Gastrocnemius medialis (tissue), 4 donors: ENCODE measurements at regions not wholly inside any gene's neighbourhood (a gene's known extent, or its start where the extent isn't known, plus 50 kb on each side); places are given as distances from the start of the nearest gene placed in this dataset.
A peak's percentile ranks its signal among the peaks of the same experiment; 100 is the strongest.

Experiments used
- ATAC-seq, 2 donors: fragments of 150-250 bp; one replicate each; pipeline ENCODE4 v1.9.1; 2016
- DNase-seq, 2 donors: peaks; one replicate each; pipeline ENCODE4 v3.0.0-alpha.2; 2019
- H3K27ac ChIP-seq, 4 donors: fragments of 200-600 bp; sonication (generic); 1 replicate in 1 of 4; 2 replicates in 3 of 4; pipeline ENCODE4 v1.5.1; 2016 to 2018; ENCODE audit warnings: mild to moderate bottlenecking in 2 of 4, moderate library complexity in 1 of 4
- H3K27me3 ChIP-seq, 3 donors: fragments of 200-600 bp; sonication (generic) in 2 of 3; 1 replicate in 1 of 3; 2 replicates in 2 of 3; pipeline versions ENCODE4 v1.5.1 to v1.6.0; 2016 to 2019; ENCODE audit warnings: mild to moderate bottlenecking in 1 of 3, moderate library complexity in 1 of 3
- H3K36me3 ChIP-seq, 2 donors: fragments of 200-600 bp; sonication (generic) in 1 of 2; one replicate each; pipeline ENCODE4 v1.5.1; 2017 to 2018
- H3K4me1 ChIP-seq, 2 donors: fragments of 200-600 bp; sonication (generic) in 1 of 2; one replicate each; pipeline ENCODE4 v1.5.1; 2016 to 2017; ENCODE audit warnings: mild to moderate bottlenecking in 2 of 2
- H3K4me3 ChIP-seq, 4 donors: fragments of 200-600 bp; sonication (generic) in 3 of 4; 1 replicate in 1 of 4; 2 replicates in 3 of 4; pipeline ENCODE4 v1.5.1; 2016 to 2019; ENCODE audit warnings: mild to moderate bottlenecking in 2 of 4
- H3K9me3 ChIP-seq, 3 donors: fragments of 200-600 bp; sonication (generic) in 2 of 3; 1 replicate in 1 of 3; 2 replicates in 2 of 3; pipeline ENCODE4 v1.5.1; 2016 to 2019
- CTCF ChIP-seq, 5 experiments: fragments of 450-650 bp in 3 of 5; fragments of 200-600 bp in 2 of 5; sonication (generic) in 2 of 5; IDR thresholded peaks in 4 of 5; conservative IDR thresholded peaks in 1 of 5; 1 replicate in 4 of 5; 2 replicates in 1 of 5; pipeline ENCODE4 v1.5.1; 2016 to 2019; ENCODE audit warnings: antibody characterized with exemption in 5 of 5, mild to moderate bottlenecking in 3 of 5, moderate library complexity in 3 of 5
- POLR2A ChIP-seq, 2 donors: fragments of 450-650 bp; IDR thresholded peaks; one replicate each; pipeline ENCODE4 v1.6.1; 2017; ENCODE audit warnings: antibody characterized with exemption in 2 of 2, mild to moderate bottlenecking in 2 of 2, moderate library complexity in 2 of 2
- in situ Hi-C, 4 donors: fragments of 200-750 bp; cut with MboI; loops; one replicate each; pipeline versions ENCODE4 v1.15.0 to v1.8.0; 2017; ENCODE audit warnings: low sequenced_read_pairs in 4 of 4
- intact Hi-C: fragments of 100-400 bp; cut with DNase I; formaldehyde crosslinking; loops from one replicate; pipeline ENCODE4 v1.15.1; 2023; ENCODE audit warnings: low total_unique reads

- TF ChIP-seq POLR2A (IDR thresholded peaks at IDR 0.05) (no peak), CTCF (IDR thresholded peaks at IDR 0.05 in 4 of 5, conservative IDR thresholded peaks at IDR 0.05 in 1 of 5) (no peak)
- Histone ChIP-seq H3K36me3 (no peaks in the 10 kb centered on the region), H3K9me3 (no peaks in the 10 kb centered on the region), H3K4me1 (peaks cover 14 to 22% of the 10 kb centered on the region in 2 donors), H3K27ac (no peak overlapping the region), H3K4me3 (no peak overlapping the region), H3K27me3 (no peaks in the 10 kb centered on the region)
- in situ Hi-C loops = no loop called here
- ATAC-seq (no peak), DNase-seq (no peak)
- intact Hi-C loops = no loop called here
Measured at GRCh38 chr6:170232186-170233002, 58.5 kb downstream of the DLL1 start.

- DNase-seq (no peak), ATAC-seq (no peak)
- no peak for TF ChIP-seq CTCF (IDR thresholded peaks at IDR 0.05 in 4 of 5, conservative IDR thresholded peaks at IDR 0.05 in 1 of 5)
- no peak for TF ChIP-seq POLR2A (IDR thresholded peaks at IDR 0.05)
- H3K27me3 ChIP-seq = no peaks in the 10 kb centered on the region
- in situ Hi-C loops = no loop called here
- no peaks in the 10 kb centered on the region for H3K9me3 ChIP-seq
- H3K27ac ChIP-seq = no peak overlapping the region
- intact Hi-C loops = no loop called here
- peaks cover 16 to 27% of the 10 kb centered on the region in 2 donors for H3K4me1 ChIP-seq
- H3K4me3 ChIP-seq = no peak overlapping the region
- no peaks in the 10 kb centered on the region for H3K36me3 ChIP-seq
Measured at GRCh38 chr6:170231293-170232185, 59.3 kb downstream of the DLL1 start.

GRCh38 chr6:170230520-170231292 is 60.2 kb downstream of the DLL1 start:
- Histone ChIP-seq H3K27ac (peak overlapping the region in 3 of 4 donors; percentile 23 to 56 (median 40)), H3K36me3 (no peaks in the 10 kb centered on the region), H3K27me3 (no peaks in the 10 kb centered on the region), H3K9me3 (no peaks in the 10 kb centered on the region), H3K4me1 (peaks cover 22 to 35% of the 10 kb centered on the region in 2 donors), H3K4me3 (peak overlapping the region in 2 of 4 donors; percentile 11 to 25)
- ATAC-seq (peak; percentile 43 to 55), DNase-seq (peak in 1 of 2 donors; percentile 31)
- no peak for TF ChIP-seq CTCF (IDR thresholded peaks at IDR 0.05 in 4 of 5, conservative IDR thresholded peaks at IDR 0.05 in 1 of 5)
- TF ChIP-seq POLR2A (IDR thresholded peaks at IDR 0.05) = no peak
- intact Hi-C loops (loop anchor here (1.0 kb wide), 1 partner anchor 35 kb away; no protein-coding TSS in a partner anchor), in situ Hi-C loops (no loop called here)

- in situ Hi-C loops = no loop called here
- DNase-seq (peak; percentile 55 to 68), ATAC-seq (peak; percentile 68 to 70)
- no peaks in the 10 kb centered on the region for H3K27me3 ChIP-seq
- no peaks in the 10 kb centered on the region for H3K9me3 ChIP-seq
- no peaks in the 10 kb centered on the region for H3K36me3 ChIP-seq
- TF ChIP-seq POLR2A (IDR thresholded peaks at IDR 0.05) = no peak
- TF ChIP-seq CTCF (IDR thresholded peaks at IDR 0.05 in 4 of 5, conservative IDR thresholded peaks at IDR 0.05 in 1 of 5) = no peak
- peaks cover 22 to 41% of the 10 kb centered on the region in 2 donors for H3K4me1 ChIP-seq
- H3K4me3 ChIP-seq = peak overlapping the region in 2 of 4 donors; percentile 11 to 25
- peak overlapping the region in 3 of 4 donors; percentile 23 to 56 (median 40) for H3K27ac ChIP-seq
- intact Hi-C loops = loop anchor here (1.0 to 5.0 kb wide), 3 partner anchors 35 to 103 kb away; no protein-coding TSS in a partner anchor
Measured at GRCh38 chr6:170229851-170230519, 60.9 kb downstream of the DLL1 start.
